PC-3 (cell line): ENCODE measurements at regions not wholly inside any gene's neighbourhood (a gene's known extent, or its start where the extent isn't known, plus 50 kb on each side); places are given as distances from the start of the nearest gene placed in this dataset.

Experiments
- CTCF ChIP-seq: fragments of 300-600 bp; sonication (generic); conservative IDR thresholded peaks from 2 replicates; pipeline ENCODE4 v1.5.1; 2017; ENCODE audit warnings: antibody characterized with exemption, low read depth, mild to moderate bottlenecking, low read length
- EZH2 ChIP-seq: fragments of 300-600 bp; sonication (generic); IDR thresholded peaks from one replicate; pipeline ENCODE4 v1.6.1; 2017; ENCODE audit warnings: antibody characterized with exemption, mild to moderate bottlenecking, low read length; ENCODE audit not compliant: unreplicated experiment
- EZH2phosphoT487 ChIP-seq: fragments of 300-600 bp; sonication (generic); IDR thresholded peaks from 2 replicates; pipeline ENCODE4 v1.6.1; 2018; ENCODE audit warnings: mild to moderate bottlenecking, antibody characterized with exemption, low read length, borderline replicate concordance

GRCh38 chr1:4353090-4353856 is 301.1 kb upstream of the AJAP1 start:
- no peak for TF ChIP-seq CTCF
- no peak for TF ChIP-seq EZH2
- no peak for TF ChIP-seq EZH2phosphoT487
